Keratinocyte (primary cell): ENCODE measurements at regions not wholly inside any gene's neighbourhood (a gene's known extent, or its start where the extent isn't known, plus 50 kb on each side); places are given as distances from the start of the nearest gene placed in this dataset.

Source experiments
- CTCF ChIP-seq, 3 experiments: IDR thresholded peaks in 1 of 3; conservative IDR thresholded peaks in 1 of 3; optimal IDR thresholded peaks in 1 of 3; 2 replicates in 2 of 3; 3 replicates in 1 of 3; pipeline versions ENCODE3 to v1.5.1; 2011; ENCODE audit warnings: low read length in 3 of 3, mild to moderate bottlenecking in 3 of 3, moderate library complexity in 2 of 3, control low read depth in 1 of 3, inconsistent platforms in 1 of 3; ENCODE audit not compliant: insufficient read depth in 2 of 3; ENCODE audit errors: extremely low read depth in 1 of 3
- EZH2 ChIP-seq: IDR thresholded peaks from one replicate; pipeline ENCODE4 v1.6.1; 2012; ENCODE audit warnings: inconsistent platforms, mild to moderate bottlenecking, low read length, moderate library complexity

DNA sequence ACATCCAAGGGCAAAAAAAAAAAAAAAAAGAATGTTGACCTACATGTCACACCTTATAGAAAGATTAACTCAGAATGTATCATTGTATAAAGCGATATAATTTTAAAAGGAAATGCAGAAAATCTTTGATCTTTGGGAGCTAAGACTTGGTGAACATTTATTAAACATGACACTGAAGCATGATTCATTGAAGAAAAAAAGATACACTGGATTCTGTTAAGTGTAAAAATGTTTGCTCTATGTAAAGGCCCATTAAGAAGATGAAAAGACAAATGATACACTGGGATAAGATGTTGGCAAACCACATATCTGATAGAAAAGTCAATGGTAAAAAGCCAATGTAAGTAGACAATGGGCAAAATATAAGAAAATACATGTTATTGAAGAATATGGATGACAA is 1131.0 kb downstream of the AACS start:
- no peak for TF ChIP-seq CTCF (optimal IDR thresholded peaks at IDR 0.05 in 1 of 3, IDR thresholded peaks at IDR 0.05 in 1 of 3, conservative IDR thresholded peaks at IDR 0.05 in 1 of 3; ENCODE audit: extremely low read depth in 1 of 3, insufficient read depth in 2 of 3, low read length in 3 of 3)
- TF ChIP-seq EZH2, result no peak
